CD14-positive monocyte (primary cell): ENCODE measurements at regions not wholly inside any gene's neighbourhood (a gene's known extent, or its start where the extent isn't known, plus 50 kb on each side); places are given as distances from the start of the nearest gene placed in this dataset.

ENCODE experiments used
- DNase-seq, 3 donors: peaks; one replicate each; pipeline ENCODE4 v3.0.0-alpha.2; 2011 to 2022
- H2AFZ ChIP-seq: 2 replicates; pipeline ENCODE4 v1.6.0; 2012; ENCODE audit warnings: mild to moderate bottlenecking, low read depth, low read length, inconsistent platforms; ENCODE audit not compliant: insufficient read depth, poor library complexity, severe bottlenecking
- H3K27ac ChIP-seq, 2 donors: 1 replicate in 1 of 2; 2 replicates in 1 of 2; pipeline ENCODE4 v1.5.1; 2012 to 2013; ENCODE audit warnings: low read length in 2 of 2, control low read depth in 1 of 2, inconsistent platforms in 1 of 2, low read depth in 1 of 2, mild to moderate bottlenecking in 1 of 2
- H3K27me3 ChIP-seq, 2 donors: one replicate each; pipeline versions ENCODE4 v1.6.0 to v1.6.1; 2011 to 2013; ENCODE audit warnings: low read length in 2 of 2; ENCODE audit not compliant: control insufficient read depth in 2 of 2, insufficient read depth in 2 of 2
- H3K36me3 ChIP-seq, 2 donors: replicated peaks in 1 of 2; 1 replicate in 1 of 2; 2 replicates in 1 of 2; pipeline versions ENCODE4 v1.5.1 to v1.6.1; 2012 to 2013; ENCODE audit warnings: low read length in 2 of 2, control low read depth in 1 of 2, inconsistent platforms in 1 of 2, mild to moderate bottlenecking in 1 of 2; ENCODE audit not compliant: insufficient read depth in 2 of 2, control insufficient read depth in 1 of 2
- H3K4me1 ChIP-seq, 2 donors: 1 replicate in 1 of 2; 2 replicates in 1 of 2; pipeline versions ENCODE4 v1.5.1 to v1.6.1; 2012 to 2013; ENCODE audit warnings: low read length in 2 of 2, control low read depth in 1 of 2, inconsistent platforms in 1 of 2, mild to moderate bottlenecking in 1 of 2, moderate library complexity in 1 of 2; ENCODE audit not compliant: insufficient read depth in 2 of 2, control insufficient read depth in 1 of 2
- H3K4me2 ChIP-seq: replicated peaks from 2 replicates; pipeline ENCODE3; 2012; ENCODE audit warnings: low read length, moderate library complexity, mild to moderate bottlenecking; ENCODE audit not compliant: poor library complexity, severe bottlenecking; ENCODE audit errors: extremely low read depth
- H3K4me3 ChIP-seq, 3 experiments: fragments of 200-600 bp in 1 of 3; sonication (generic) in 1 of 3; replicated peaks in 1 of 3; 1 replicate in 2 of 3; 2 replicates in 1 of 3; pipeline ENCODE4 v1.5.1; 2011 to 2013; ENCODE audit warnings: low read length in 3 of 3, mild to moderate bottlenecking in 3 of 3, control low read depth in 2 of 3, low read depth in 2 of 3, inconsistent platforms in 1 of 3, moderate library complexity in 1 of 3
- H3K79me2 ChIP-seq: 2 replicates; pipeline ENCODE4 v1.6.0; 2012; ENCODE audit warnings: mild to moderate bottlenecking, control low read depth, inconsistent platforms, low read length, moderate library complexity; ENCODE audit not compliant: insufficient read depth
- H3K9ac ChIP-seq: 2 replicates; pipeline ENCODE4 v1.6.0; 2017; ENCODE audit warnings: low read length, mild to moderate bottlenecking; ENCODE audit not compliant: insufficient read depth, poor library complexity, severe bottlenecking
- H3K9me3 ChIP-seq, 2 donors: replicated peaks in 1 of 2; 1 replicate in 1 of 2; 2 replicates in 1 of 2; pipeline versions ENCODE4 v1.5.1 to v1.6.1; 2012 to 2013; ENCODE audit warnings: low read length in 2 of 2, control low read depth in 1 of 2; ENCODE audit not compliant: control insufficient read depth in 1 of 2, insufficient read depth in 1 of 2
- H4K20me1 ChIP-seq: 2 replicates; pipeline ENCODE4 v1.6.0; 2012; ENCODE audit warnings: mild to moderate bottlenecking, low read length, control low read depth, moderate library complexity; ENCODE audit not compliant: insufficient read depth
- H3K27ac Mint-ChIP-seq, 7 donors: one replicate each; pipeline ENCODE4 v1.8.0; 2020; ENCODE audit warnings: mild to moderate bottlenecking in 7 of 7, mixed read lengths in 7 of 7, moderate library complexity in 6 of 7, inconsistent platforms in 2 of 7
- H3K27me3 Mint-ChIP-seq, 3 donors: one replicate each; pipeline ENCODE4 v1.8.0; 2021 to 2022; ENCODE audit warnings: low read depth in 3 of 3, mild to moderate bottlenecking in 3 of 3, mixed read lengths in 3 of 3, moderate library complexity in 3 of 3, inconsistent platforms in 1 of 3
- H3K36me3 Mint-ChIP-seq, 2 donors: one replicate each; pipeline ENCODE4 v1.8.0; 2020; ENCODE audit warnings: mixed read lengths in 2 of 2, inconsistent platforms in 1 of 2, mild to moderate bottlenecking in 1 of 2
- H3K4me1 Mint-ChIP-seq: one replicate; pipeline ENCODE4 v1.8.0; 2020; ENCODE audit warnings: mild to moderate bottlenecking, mixed read lengths
- H3K4me3 Mint-ChIP-seq, 2 donors: one replicate each; pipeline ENCODE4 v1.8.0; 2020; ENCODE audit warnings: mild to moderate bottlenecking in 2 of 2, mixed read lengths in 2 of 2, moderate library complexity in 1 of 2
- H3K9me3 Mint-ChIP-seq, 7 donors: one replicate each; pipeline ENCODE4 v1.8.0; 2020 to 2022; ENCODE audit warnings: mixed read lengths in 7 of 7, mild to moderate bottlenecking in 6 of 7, moderate library complexity in 6 of 7, inconsistent platforms in 2 of 7
- WGBS: methylation state at CpG from one replicate; pipeline ENCODE4 v1.1.5; 2013; ENCODE audit warnings: missing lambda C conversion rate; ENCODE audit not compliant: insufficient coverage; 5-methylcytosine and 5-hydroxymethylcytosine counted together
- intact Hi-C, 2 donors: fragments of 100-400 bp; cut with micrococcal nuclease; formaldehyde crosslinking; loops; one replicate each; pipeline versions ENCODE4 v1.15.0 to v1.15.1; 2023
- TF ChIP-seq, protein P1 (sequence below): fragments of 200-600 bp; IDR thresholded peaks from one replicate; pipeline ENCODE4 v1.8.0; 2022; ENCODE audit warnings: antibody characterized with exemption, mild to moderate bottlenecking

DNA sequence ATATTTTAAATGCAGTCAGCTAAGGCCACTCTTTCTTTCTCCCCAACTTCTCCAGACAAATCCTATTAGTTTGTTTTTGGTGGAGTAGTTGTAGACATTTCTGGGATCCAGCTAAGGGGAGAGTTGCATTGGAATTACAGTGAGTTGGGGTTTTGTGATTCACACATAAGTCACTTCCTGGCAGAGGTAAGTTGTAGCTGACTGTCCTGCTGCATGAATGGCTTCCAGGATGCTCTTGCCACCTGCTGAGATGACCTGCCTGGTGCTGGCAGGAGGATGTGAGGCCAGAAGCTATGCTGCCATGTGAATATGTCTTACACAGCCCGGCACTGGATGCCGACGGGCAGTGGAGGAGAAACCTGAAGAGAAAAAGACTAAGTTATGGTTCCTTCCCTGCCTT, 243.7 kb downstream of the TDRD15 start:
- no peak overlapping the region for H3K9ac ChIP-seq
- H3K4me2 ChIP-seq = no peak overlapping the region
- Mint-ChIP-seq H3K27ac (no peak overlapping the region), H3K27me3 (peaks cover 2 to 11% (median 4%) of the 10 kb centered on the region in 3 donors), H3K4me1 (no peaks in the 10 kb centered on the region), H3K9me3 (peaks cover 0 to 7% (median 2%) of the 10 kb centered on the region in 7 donors), H3K36me3 (no peaks in the 10 kb centered on the region), H3K4me3 (no peak overlapping the region)
- H3K79me2 ChIP-seq = no peaks in the 10 kb centered on the region
- H3K27ac ChIP-seq = no peak overlapping the region
- DNase-seq = no peak
- 93% methylated on average over 3 of the region's 3 CpGs for WGBS
- no peaks in the 10 kb centered on the region for H4K20me1 ChIP-seq
- no peak overlapping the region for H3K4me3 ChIP-seq
- intact Hi-C loops = no loop called here
- no peaks in the 10 kb centered on the region for H3K4me1 ChIP-seq
- no peaks in the 10 kb centered on the region for H3K9me3 ChIP-seq
- no peaks in the 10 kb centered on the region for H3K27me3 ChIP-seq
- H3K36me3 ChIP-seq = no peaks in the 10 kb centered on the region
- no peak overlapping the region for H2AFZ ChIP-seq
- TF ChIP-seq, protein P1, sequence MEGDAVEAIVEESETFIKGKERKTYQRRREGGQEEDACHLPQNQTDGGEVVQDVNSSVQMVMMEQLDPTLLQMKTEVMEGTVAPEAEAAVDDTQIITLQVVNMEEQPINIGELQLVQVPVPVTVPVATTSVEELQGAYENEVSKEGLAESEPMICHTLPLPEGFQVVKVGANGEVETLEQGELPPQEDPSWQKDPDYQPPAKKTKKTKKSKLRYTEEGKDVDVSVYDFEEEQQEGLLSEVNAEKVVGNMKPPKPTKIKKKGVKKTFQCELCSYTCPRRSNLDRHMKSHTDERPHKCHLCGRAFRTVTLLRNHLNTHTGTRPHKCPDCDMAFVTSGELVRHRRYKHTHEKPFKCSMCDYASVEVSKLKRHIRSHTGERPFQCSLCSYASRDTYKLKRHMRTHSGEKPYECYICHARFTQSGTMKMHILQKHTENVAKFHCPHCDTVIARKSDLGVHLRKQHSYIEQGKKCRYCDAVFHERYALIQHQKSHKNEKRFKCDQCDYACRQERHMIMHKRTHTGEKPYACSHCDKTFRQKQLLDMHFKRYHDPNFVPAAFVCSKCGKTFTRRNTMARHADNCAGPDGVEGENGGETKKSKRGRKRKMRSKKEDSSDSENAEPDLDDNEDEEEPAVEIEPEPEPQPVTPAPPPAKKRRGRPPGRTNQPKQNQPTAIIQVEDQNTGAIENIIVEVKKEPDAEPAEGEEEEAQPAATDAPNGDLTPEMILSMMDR = no peak

DNA sequence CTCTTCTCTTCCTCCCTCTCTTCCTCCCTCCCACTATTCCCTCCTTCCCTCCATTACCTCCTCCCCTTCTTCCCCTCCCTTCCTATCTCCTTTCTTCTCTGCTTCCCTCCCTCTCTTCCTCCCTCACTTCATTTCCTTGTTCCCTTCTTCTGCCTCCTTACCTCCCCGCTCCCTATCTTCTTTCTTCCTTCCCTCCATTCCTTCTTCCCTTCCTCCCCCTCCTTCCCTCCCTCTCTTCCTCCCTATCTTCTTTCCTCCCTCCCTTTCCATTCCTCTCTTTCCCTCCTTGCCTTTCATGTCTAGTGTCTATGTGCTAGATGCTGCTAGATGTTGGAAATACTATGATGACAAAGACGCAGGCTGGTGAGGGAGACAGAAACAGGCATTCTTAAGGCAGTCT, 246.0 kb downstream of the TDRD15 start:
- no peak overlapping the region for H2AFZ ChIP-seq
- Mint-ChIP-seq H3K4me3 (no peak overlapping the region), H3K27me3 (peaks cover 2 to 11% (median 4%) of the 10 kb centered on the region in 3 donors), H3K4me1 (no peaks in the 10 kb centered on the region), H3K27ac (no peak overlapping the region), H3K9me3 (peaks cover 0 to 7% (median 3%) of the 10 kb centered on the region in 7 donors), H3K36me3 (no peaks in the 10 kb centered on the region)
- no peak overlapping the region for H3K4me3 ChIP-seq
- intact Hi-C loops = no loop called here
- H3K27me3 ChIP-seq = no peaks in the 10 kb centered on the region
- no peaks in the 10 kb centered on the region for H3K9me3 ChIP-seq
- H4K20me1 ChIP-seq = no peaks in the 10 kb centered on the region
- no peaks in the 10 kb centered on the region for H3K36me3 ChIP-seq
- no peak overlapping the region for H3K4me2 ChIP-seq
- H3K27ac ChIP-seq = no peak overlapping the region
- TF ChIP-seq, protein P1 = no peak
- H3K9ac ChIP-seq = no peak overlapping the region
- WGBS = 91% methylated on average over 1 of the region's 2 CpGs
- H3K4me1 ChIP-seq = no peaks in the 10 kb centered on the region
- no peak for DNase-seq
- no peaks in the 10 kb centered on the region for H3K79me2 ChIP-seq
